ENCODE measurements at regions not wholly inside any gene's neighbourhood (a gene's known extent, or its start where the extent isn't known, plus 50 kb on each side); places are given as distances from the start of the nearest gene placed in this dataset.

DNA sequence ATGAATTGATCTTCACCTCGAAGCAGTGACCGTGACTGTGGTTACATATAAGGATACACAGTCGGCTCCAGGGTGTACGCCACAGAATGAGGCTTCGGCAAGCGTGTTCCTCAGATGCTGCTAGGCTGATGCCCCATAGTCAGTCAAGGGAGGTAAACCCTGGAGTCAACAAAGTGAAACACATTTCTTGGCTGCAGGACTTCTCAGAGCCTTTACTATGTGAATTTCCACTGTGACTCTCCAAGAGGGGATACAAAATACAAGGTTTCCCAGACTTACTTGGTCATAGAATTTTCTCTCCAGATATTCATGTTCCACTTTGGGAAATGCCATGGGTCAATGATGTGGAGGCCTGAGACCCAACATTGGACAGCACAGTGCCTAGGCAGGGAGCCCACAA lies 260.6 kb downstream of the BCL11B start:
- TF ChIP-seq, protein P1, sequence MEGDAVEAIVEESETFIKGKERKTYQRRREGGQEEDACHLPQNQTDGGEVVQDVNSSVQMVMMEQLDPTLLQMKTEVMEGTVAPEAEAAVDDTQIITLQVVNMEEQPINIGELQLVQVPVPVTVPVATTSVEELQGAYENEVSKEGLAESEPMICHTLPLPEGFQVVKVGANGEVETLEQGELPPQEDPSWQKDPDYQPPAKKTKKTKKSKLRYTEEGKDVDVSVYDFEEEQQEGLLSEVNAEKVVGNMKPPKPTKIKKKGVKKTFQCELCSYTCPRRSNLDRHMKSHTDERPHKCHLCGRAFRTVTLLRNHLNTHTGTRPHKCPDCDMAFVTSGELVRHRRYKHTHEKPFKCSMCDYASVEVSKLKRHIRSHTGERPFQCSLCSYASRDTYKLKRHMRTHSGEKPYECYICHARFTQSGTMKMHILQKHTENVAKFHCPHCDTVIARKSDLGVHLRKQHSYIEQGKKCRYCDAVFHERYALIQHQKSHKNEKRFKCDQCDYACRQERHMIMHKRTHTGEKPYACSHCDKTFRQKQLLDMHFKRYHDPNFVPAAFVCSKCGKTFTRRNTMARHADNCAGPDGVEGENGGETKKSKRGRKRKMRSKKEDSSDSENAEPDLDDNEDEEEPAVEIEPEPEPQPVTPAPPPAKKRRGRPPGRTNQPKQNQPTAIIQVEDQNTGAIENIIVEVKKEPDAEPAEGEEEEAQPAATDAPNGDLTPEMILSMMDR (IDR thresholded peaks at IDR 0.05): no peak
- TF ChIP-seq POLR2A (IDR thresholded peaks at IDR 0.05): no peak
